Osteoblast (primary cell): ENCODE measurements at regions not wholly inside any gene's neighbourhood (a gene's known extent, or its start where the extent isn't known, plus 50 kb on each side); places are given as distances from the start of the nearest gene placed in this dataset.

Experiments
- DNase-seq: peaks from one replicate; pipeline ENCODE4 v3.0.0; 2011; ENCODE audit warnings: low spot score, mixed read lengths; ENCODE audit not compliant: insufficient read length; ENCODE audit errors: missing footprints
- H2AFZ ChIP-seq: 2 replicates; pipeline ENCODE4 v1.6.0; 2011; ENCODE audit warnings: mild to moderate bottlenecking, low read length
- H3K27ac ChIP-seq: 2 replicates; pipeline ENCODE4 v1.5.1; 2011; ENCODE audit warnings: mild to moderate bottlenecking, low read depth, low read length, moderate library complexity
- H3K27me3 ChIP-seq: 2 replicates; pipeline ENCODE4 v1.6.0; 2012; ENCODE audit warnings: mild to moderate bottlenecking, control low read depth, inconsistent platforms, low read length, moderate library complexity; ENCODE audit not compliant: insufficient read depth
- H3K36me3 ChIP-seq: 2 replicates; pipeline ENCODE4 v1.5.1; 2011; ENCODE audit warnings: mild to moderate bottlenecking, low read length, control low read depth, moderate library complexity; ENCODE audit not compliant: insufficient read depth
- H3K4me1 ChIP-seq: 2 replicates; pipeline ENCODE4 v1.5.1; 2011; ENCODE audit warnings: mild to moderate bottlenecking, low read length, control low read depth, moderate library complexity; ENCODE audit not compliant: insufficient read depth
- H3K4me2 ChIP-seq: 2 replicates; pipeline ENCODE4 v1.6.0; 2011; ENCODE audit warnings: mild to moderate bottlenecking, low read length; ENCODE audit not compliant: insufficient read depth
- H3K4me3 ChIP-seq: fragments of 200-600 bp; sonication (generic); 3 replicates; pipeline ENCODE4 v1.5.1; 2012; ENCODE audit warnings: mild to moderate bottlenecking, low read length, inconsistent platforms; ENCODE audit not compliant: insufficient read depth
- H3K79me2 ChIP-seq: 2 replicates; pipeline ENCODE4 v1.6.0; 2012; ENCODE audit warnings: mild to moderate bottlenecking, low read length, control low read depth, inconsistent platforms; ENCODE audit not compliant: insufficient read depth
- H3K9me3 ChIP-seq: 2 replicates; pipeline ENCODE4 v1.5.1; 2011; ENCODE audit warnings: low read depth, low read length, control low read depth
- H4K20me1 ChIP-seq: 2 replicates; pipeline ENCODE4 v1.6.0; 2012; ENCODE audit warnings: mild to moderate bottlenecking, low read length, control low read depth; ENCODE audit not compliant: insufficient read depth
- TF ChIP-seq, protein P1 (sequence below): IDR thresholded peaks from 2 replicates; pipeline ENCODE4 v1.5.1; 2011; ENCODE audit warnings: mild to moderate bottlenecking, low read depth, low read length, moderate library complexity; ENCODE audit errors: extremely low read depth

DNA sequence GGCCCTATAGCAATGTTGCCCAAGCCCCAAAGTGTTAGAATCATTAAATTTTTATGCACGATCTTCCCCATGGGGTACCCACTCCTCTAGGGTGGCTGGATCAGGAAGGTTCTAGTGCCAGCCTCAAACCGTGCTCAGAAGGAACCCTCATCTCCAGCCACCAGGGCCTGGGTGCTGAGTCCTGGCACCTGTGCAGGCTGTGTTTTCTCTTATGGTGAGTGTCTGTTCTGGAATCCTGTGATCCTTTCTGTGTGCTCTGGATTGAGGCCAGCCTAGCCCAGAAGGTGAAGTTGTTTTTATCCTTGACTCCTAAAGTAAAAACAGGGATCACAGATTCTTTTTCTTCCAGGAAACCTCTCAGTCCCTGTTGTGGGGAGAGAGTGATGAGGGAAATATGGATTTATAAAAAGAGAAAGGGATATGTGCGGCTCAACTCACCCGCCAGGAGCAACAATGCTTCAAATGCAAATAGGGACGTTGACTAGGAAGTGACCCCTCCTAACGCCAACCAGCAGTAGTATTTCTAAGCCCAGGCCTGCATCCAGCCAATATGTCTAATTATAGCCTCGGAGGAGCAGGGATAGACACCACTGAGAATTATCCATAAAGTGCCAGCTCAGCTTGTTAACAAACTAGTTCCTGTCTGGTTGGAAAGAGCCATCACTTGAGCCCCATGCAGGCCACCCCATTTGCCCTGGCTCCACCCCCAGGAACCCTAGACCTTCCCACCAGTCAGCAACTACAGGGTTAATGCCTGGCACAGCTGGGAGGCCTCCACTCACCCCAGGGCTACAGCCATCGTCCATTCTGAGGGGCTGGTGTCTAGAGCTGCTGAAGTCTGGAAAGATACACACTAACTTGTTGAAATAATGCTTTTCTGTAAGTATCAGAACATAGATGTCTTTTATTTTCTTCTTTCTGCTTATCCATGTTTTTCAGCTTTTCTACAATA is 513.5 kb upstream of the PROK2 start:
- H2AFZ ChIP-seq, result no peak overlapping the region
- no peak overlapping the region for H3K27ac ChIP-seq
- TF ChIP-seq, protein P1, sequence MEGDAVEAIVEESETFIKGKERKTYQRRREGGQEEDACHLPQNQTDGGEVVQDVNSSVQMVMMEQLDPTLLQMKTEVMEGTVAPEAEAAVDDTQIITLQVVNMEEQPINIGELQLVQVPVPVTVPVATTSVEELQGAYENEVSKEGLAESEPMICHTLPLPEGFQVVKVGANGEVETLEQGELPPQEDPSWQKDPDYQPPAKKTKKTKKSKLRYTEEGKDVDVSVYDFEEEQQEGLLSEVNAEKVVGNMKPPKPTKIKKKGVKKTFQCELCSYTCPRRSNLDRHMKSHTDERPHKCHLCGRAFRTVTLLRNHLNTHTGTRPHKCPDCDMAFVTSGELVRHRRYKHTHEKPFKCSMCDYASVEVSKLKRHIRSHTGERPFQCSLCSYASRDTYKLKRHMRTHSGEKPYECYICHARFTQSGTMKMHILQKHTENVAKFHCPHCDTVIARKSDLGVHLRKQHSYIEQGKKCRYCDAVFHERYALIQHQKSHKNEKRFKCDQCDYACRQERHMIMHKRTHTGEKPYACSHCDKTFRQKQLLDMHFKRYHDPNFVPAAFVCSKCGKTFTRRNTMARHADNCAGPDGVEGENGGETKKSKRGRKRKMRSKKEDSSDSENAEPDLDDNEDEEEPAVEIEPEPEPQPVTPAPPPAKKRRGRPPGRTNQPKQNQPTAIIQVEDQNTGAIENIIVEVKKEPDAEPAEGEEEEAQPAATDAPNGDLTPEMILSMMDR, result no peak

DNA sequence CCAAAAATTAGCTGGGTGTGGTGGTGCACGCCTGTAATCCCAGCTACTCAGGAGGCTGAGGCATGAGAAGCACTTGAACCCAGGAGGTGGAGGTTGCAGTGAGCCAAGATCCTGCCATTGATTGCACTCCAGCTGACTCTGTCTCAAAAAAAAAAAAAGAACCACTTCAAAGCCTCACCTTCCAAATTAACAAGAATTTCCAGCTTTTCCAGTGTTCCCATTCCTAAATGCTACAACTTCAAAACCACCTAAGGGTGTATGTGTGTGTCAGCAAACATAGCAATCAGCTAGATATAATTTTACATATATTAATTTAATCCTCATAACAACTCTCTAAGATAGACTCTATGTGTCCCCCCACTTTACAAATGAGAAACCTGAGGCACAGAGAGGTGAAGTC is 512.5 kb upstream of the PROK2 start:
- no peak overlapping the region for H2AFZ ChIP-seq
- no peak overlapping the region for H3K27ac ChIP-seq
- H3K36me3 ChIP-seq, result no peaks in the 10 kb centered on the region
- H3K27me3 ChIP-seq, result peaks cover 18% of the 10 kb centered on the region
- no peak overlapping the region for H3K4me2 ChIP-seq
- H4K20me1 ChIP-seq, result no peaks in the 10 kb centered on the region
- no peak for DNase-seq
- H3K9me3 ChIP-seq, result no peaks in the 10 kb centered on the region
- H3K4me3 ChIP-seq, result no peak overlapping the region
- TF ChIP-seq, protein P1, result no peak
- H3K4me1 ChIP-seq, result no peaks in the 10 kb centered on the region
- no peaks in the 10 kb centered on the region for H3K79me2 ChIP-seq

More for the DNA sequence above, 513.5 kb upstream of the PROK2 start:
- Histone ChIP-seq H3K79me2 (no peaks in the 10 kb centered on the region), H3K36me3 (no peaks in the 10 kb centered on the region), H3K4me2 (no peak overlapping the region), H3K4me3 (no peak overlapping the region), H3K4me1 (no peaks in the 10 kb centered on the region), H3K27me3 (peaks cover 14% of the 10 kb centered on the region), H4K20me1 (no peaks in the 10 kb centered on the region), H3K9me3 (no peaks in the 10 kb centered on the region)
- DNase-seq, result no peak

DNA sequence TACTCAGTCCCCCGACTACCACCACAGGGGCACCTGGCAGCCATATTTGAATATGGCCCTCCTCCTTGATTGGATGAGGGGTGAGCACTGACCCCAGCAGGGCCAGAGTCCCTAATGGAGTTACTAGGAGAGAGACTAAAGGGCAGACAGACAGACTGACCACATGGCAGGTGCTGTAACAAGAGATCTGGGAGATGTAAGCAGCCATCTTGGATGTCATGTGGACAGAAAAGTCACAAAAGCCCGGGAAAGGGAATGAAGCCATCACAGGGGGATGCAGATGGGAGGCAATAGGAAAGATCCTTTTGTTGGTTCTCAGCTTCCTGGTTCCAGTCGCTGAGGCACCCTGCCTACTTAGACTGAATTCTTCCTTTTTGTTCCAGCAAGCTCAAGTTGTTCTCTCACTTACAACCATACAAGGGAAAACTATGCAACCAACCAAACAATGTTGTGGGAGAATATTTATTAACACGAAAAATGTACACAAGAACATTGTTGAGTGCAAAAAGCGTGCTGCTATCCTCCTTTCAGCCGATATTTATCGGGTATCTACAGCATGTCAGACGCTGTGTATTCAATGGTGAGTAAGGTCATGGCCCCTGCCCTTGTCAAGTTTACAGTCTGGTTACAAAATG is 511.6 kb upstream of the PROK2 start:
- Histone ChIP-seq H3K4me1 (no peaks in the 10 kb centered on the region), H2AFZ (no peak overlapping the region), H4K20me1 (no peaks in the 10 kb centered on the region), H3K79me2 (no peaks in the 10 kb centered on the region), H3K27me3 (peaks cover 21% of the 10 kb centered on the region), H3K27ac (no peak overlapping the region), H3K4me2 (no peak overlapping the region), H3K4me3 (no peak overlapping the region), H3K36me3 (no peaks in the 10 kb centered on the region), H3K9me3 (no peaks in the 10 kb centered on the region)
- TF ChIP-seq, protein P1, result no peak
- DNase-seq, result no peak

DNA sequence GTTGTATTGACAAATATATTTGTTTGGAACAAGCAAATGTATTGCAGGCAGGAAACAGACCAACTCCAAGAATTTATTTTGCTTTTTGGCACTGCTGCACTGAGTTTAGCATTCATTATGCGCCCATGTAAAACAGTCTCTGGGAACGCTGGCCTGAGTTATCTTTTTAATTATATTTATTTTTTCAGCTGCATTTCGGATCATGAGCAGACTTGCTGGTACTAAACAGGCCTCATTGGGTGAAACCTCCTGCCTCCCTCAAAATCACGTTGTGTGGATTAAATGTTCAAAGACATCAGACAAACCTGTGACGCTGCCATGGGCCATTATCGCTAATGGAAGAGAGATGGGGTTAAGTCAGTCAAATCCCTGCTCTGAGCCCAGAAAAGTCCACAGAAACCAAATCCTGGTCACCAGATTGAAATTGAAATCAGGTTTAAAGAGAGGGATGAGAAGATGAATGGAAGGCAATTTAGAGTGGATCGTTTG is 511.1 kb upstream of the PROK2 start:
- no peak overlapping the region for H3K4me3 ChIP-seq
- no peak overlapping the region for H2AFZ ChIP-seq
- H3K9me3 ChIP-seq, result no peaks in the 10 kb centered on the region
- no peaks in the 10 kb centered on the region for H3K4me1 ChIP-seq
- H3K27ac ChIP-seq, result no peak overlapping the region
- DNase-seq, result no peak
- H4K20me1 ChIP-seq, result no peaks in the 10 kb centered on the region
- TF ChIP-seq, protein P1, result no peak
- H3K79me2 ChIP-seq, result no peaks in the 10 kb centered on the region
- H3K27me3 ChIP-seq, result peaks cover 26% of the 10 kb centered on the region
- H3K4me2 ChIP-seq, result no peak overlapping the region
- no peaks in the 10 kb centered on the region for H3K36me3 ChIP-seq
